ENCODE measurements at regions not wholly inside any gene's neighbourhood (a gene's known extent, or its start where the extent isn't known, plus 50 kb on each side); places are given as distances from the start of the nearest gene placed in this dataset.
A peak's percentile ranks its signal among the peaks of the same experiment; 100 is the strongest.
"Not testable (repeated sequence)": the region's sequence is repeated elsewhere in the genome, so short reads cannot be mapped to it uniquely, and the experiment has no call there.

- no peak for DNase-seq (ENCODE audit: low read depth in 4 of 4, low spot score in 3 of 4)
Observed at GRCh38 chr17:68135141-68135887, 99.8 kb downstream of the KPNA2 start.

- no peak for DNase-seq (ENCODE audit: low read depth in 4 of 4, low spot score in 3 of 4)
Observed at GRCh38 chr17:68141050-68141449, 105.5 kb downstream of the KPNA2 start.

GRCh38 chr17:68142595-68142994 lies 105.2 kb upstream of the AMZ2 start:
- no peak for DNase-seq (ENCODE audit: low read depth in 4 of 4, low spot score in 3 of 4)

- DNase-seq (ENCODE audit: low read depth in 4 of 4, low spot score in 3 of 4) = no peak
Observed at GRCh38 chr17:68143425-68143824, 104.4 kb upstream of the AMZ2 start.

GRCh38 chr17:68145088-68145487 lies 102.8 kb upstream of the AMZ2 start:
- DNase-seq (ENCODE audit: low read depth in 4 of 4, low spot score in 3 of 4) = no peak

GRCh38 chr17:68148936-68149335 lies 98.9 kb upstream of the AMZ2 start:
- no peak for DNase-seq (ENCODE audit: low read depth in 4 of 4, low spot score in 3 of 4)

- no peak for DNase-seq (ENCODE audit: low read depth in 4 of 4, low spot score in 3 of 4)
Observed at GRCh38 chr17:68152161-68152571, 95.7 kb upstream of the AMZ2 start.

GRCh38 chr17:68155692-68156091 lies 92.2 kb upstream of the AMZ2 start:
- no peak for DNase-seq (ENCODE audit: low read depth in 4 of 4, low spot score in 3 of 4)

GRCh38 chr17:68161644-68162428 lies 86.0 kb upstream of the AMZ2 start:
- no peak for DNase-seq (ENCODE audit: low read depth in 4 of 4, low spot score in 3 of 4)

- not testable (repeated sequence) for DNase-seq (ENCODE audit: low read depth in 4 of 4, low spot score in 3 of 4)
Observed at GRCh38 chr17:68168273-68169164, 79.3 kb upstream of the AMZ2 start.

GRCh38 chr17:68169165-68169821 lies 78.5 kb upstream of the AMZ2 start:
- not testable (repeated sequence) for DNase-seq (ENCODE audit: low read depth in 4 of 4, low spot score in 3 of 4)

GRCh38 chr17:68169840-68170239 lies 78.0 kb upstream of the AMZ2 start:
- DNase-seq (ENCODE audit: low read depth in 4 of 4, low spot score in 3 of 4) = no peak

- DNase-seq (ENCODE audit: low read depth in 4 of 4, low spot score in 3 of 4) = no peak
Observed at GRCh38 chr17:68170246-68170645, 77.6 kb upstream of the AMZ2 start.

GRCh38 chr17:68172461-68172954 lies 75.3 kb upstream of the AMZ2 start:
- DNase-seq (ENCODE audit: low read depth in 4 of 4, low spot score in 3 of 4) = peak in 3 of 4 donors; percentile 25 to 41 (median 32)

GRCh38 chr17:68175416-68175815 lies 72.4 kb upstream of the AMZ2 start:
- DNase-seq (ENCODE audit: low read depth in 4 of 4, low spot score in 3 of 4) = no peak

- DNase-seq (ENCODE audit: low read depth in 4 of 4, low spot score in 3 of 4) = no peak
Observed at GRCh38 chr17:68175905-68176304, 71.9 kb upstream of the AMZ2 start.

- no peak for DNase-seq (ENCODE audit: low read depth in 4 of 4, low spot score in 3 of 4)
Observed at GRCh38 chr17:68176718-68177117, 71.1 kb upstream of the AMZ2 start.

GRCh38 chr17:68178831-68179230 lies 69.0 kb upstream of the AMZ2 start:
- DNase-seq (ENCODE audit: low read depth in 4 of 4, low spot score in 3 of 4) = no peak

GRCh38 chr17:68179236-68179925 lies 68.5 kb upstream of the AMZ2 start:
- no peak for DNase-seq (ENCODE audit: low read depth in 4 of 4, low spot score in 3 of 4)

GRCh38 chr17:68179926-68180285 lies 67.9 kb upstream of the AMZ2 start:
- DNase-seq (ENCODE audit: low read depth in 4 of 4, low spot score in 3 of 4) = no peak
